ENCODE measurements at regions not wholly inside any gene's neighbourhood (a gene's known extent, or its start where the extent isn't known, plus 50 kb on each side); places are given as distances from the start of the nearest gene placed in this dataset.

DNA sequence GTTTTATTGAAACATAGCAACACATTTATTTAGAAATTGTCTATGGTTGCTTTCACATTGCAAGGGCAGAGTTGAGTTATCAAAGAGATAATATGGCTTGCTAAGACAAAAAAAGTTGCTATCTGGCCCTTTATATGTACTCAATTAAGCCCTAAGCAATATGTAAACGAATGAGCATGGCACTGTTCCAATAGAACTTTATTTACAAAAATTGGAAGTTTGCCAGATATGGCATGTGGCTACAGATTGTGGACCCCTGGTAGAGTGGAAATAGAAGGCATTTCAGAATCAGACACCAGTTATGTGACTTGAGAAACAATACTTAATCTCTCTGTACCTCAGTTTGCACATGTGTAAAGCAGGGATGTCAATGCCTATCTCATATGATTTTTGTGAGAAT, 515.6 kb upstream of the SGO1 start:
- H2AFZ ChIP-seq (ENCODE audit: control insufficient read depth, low read depth, low read length): no peak overlapping the region
- DNase-seq (ENCODE audit: low read depth, low spot score): no peak
- no peak overlapping the region for H3K4me2 ChIP-seq (ENCODE audit: control insufficient read depth, insufficient read depth)
- intact Hi-C loops (cut with micrococcal nuclease; ENCODE audit: unreplicated experiment) (no loop called here), in situ Hi-C loops (cut with MboI) (no loop called here)
- H3K27ac ChIP-seq (ENCODE audit: control insufficient read depth, insufficient read depth): no peak overlapping the region
- no peaks in the 10 kb centered on the region for H3K4me1 ChIP-seq (ENCODE audit: control insufficient read depth, insufficient read depth, low read length)
- no peaks in the 10 kb centered on the region for H3K36me3 ChIP-seq (ENCODE audit: control insufficient read depth in 2 of 2, insufficient read depth in 2 of 2, low read length in 1 of 2)
- TF ChIP-seq FOS (IDR thresholded peaks at IDR 0.05; ENCODE audit: borderline replicate concordance, extremely low read depth, insufficient read length): no peak
- no peak for TF ChIP-seq ZNF207 (IDR thresholded peaks at IDR 0.05; ENCODE audit: borderline replicate concordance)
- no peak for TF ChIP-seq POLR2A (IDR thresholded peaks at IDR 0.05; ENCODE audit: low read depth, low read length)
- no peak for TF ChIP-seq BACH1 (IDR thresholded peaks at IDR 0.05; ENCODE audit: borderline replicate concordance)
- no peak for TF ChIP-seq DPF2 (IDR thresholded peaks at IDR 0.05)
- no peak for TF ChIP-seq MYC (IDR thresholded peaks at IDR 0.05; ENCODE audit: insufficient read depth, insufficient read length, insufficient replicate concordance, low read length, severe bottlenecking)
- TF ChIP-seq, protein P1, sequence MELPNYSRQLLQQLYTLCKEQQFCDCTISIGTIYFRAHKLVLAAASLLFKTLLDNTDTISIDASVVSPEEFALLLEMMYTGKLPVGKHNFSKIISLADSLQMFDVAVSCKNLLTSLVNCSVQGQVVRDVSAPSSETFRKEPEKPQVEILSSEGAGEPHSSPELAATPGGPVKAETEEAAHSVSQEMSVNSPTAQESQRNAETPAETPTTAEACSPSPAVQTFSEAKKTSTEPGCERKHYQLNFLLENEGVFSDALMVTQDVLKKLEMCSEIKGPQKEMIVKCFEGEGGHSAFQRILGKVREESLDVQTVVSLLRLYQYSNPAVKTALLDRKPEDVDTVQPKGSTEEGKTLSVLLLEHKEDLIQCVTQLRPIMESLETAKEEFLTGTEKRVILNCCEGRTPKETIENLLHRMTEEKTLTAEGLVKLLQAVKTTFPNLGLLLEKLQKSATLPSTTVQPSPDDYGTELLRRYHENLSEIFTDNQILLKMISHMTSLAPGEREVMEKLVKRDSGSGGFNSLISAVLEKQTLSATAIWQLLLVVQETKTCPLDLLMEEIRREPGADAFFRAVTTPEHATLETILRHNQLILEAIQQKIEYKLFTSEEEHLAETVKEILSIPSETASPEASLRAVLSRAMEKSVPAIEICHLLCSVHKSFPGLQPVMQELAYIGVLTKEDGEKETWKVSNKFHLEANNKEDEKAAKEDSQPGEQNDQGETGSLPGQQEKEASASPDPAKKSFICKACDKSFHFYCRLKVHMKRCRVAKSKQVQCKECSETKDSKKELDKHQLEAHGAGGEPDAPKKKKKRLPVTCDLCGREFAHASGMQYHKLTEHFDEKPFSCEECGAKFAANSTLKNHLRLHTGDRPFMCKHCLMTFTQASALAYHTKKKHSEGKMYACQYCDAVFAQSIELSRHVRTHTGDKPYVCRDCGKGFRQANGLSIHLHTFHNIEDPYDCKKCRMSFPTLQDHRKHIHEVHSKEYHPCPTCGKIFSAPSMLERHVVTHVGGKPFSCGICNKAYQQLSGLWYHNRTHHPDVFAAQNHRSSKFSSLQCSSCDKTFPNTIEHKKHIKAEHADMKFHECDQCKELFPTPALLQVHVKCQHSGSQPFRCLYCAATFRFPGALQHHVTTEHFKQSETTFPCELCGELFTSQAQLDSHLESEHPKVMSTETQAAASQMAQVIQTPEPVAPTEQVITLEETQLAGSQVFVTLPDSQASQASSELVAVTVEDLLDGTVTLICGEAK (IDR thresholded peaks at IDR 0.05; ENCODE audit: borderline replicate concordance): no peak
- TF ChIP-seq TAF1 (IDR thresholded peaks at IDR 0.05; ENCODE audit: borderline replicate concordance, low read depth, low read length): no peak
- BruUV-seq (replicated peaks): no TSS peak
- no peak overlapping the region for H3K9ac ChIP-seq (ENCODE audit: control insufficient read depth, insufficient read depth, low read length)
- ChIA-PET CTCF (no interaction called here), POLR2A (no interaction called here), RAD21 (ENCODE audit: unreplicated experiment) (no interaction called here), SMC1A (ENCODE audit: uncharacterized antibody, unreplicated experiment) (no interaction called here)
- no peaks in the 10 kb centered on the region for H3K79me2 ChIP-seq (ENCODE audit: control insufficient read depth, insufficient read depth, low read length)
- H3K27me3 ChIP-seq (replicated peaks in 1 of 2; ENCODE audit: control insufficient read depth in 2 of 2, insufficient read depth in 2 of 2, low read length in 1 of 2): no peaks in the 10 kb centered on the region
- WGBS (ENCODE audit: insufficient coverage, insufficient replicate concordance, low lambda C conversion rate, missing lambda C conversion rate): 0% methylated on average over 1 of the region's 1 CpG
- no peaks in the 10 kb centered on the region for H3K9me3 ChIP-seq (replicated peaks; ENCODE audit: control insufficient read depth, insufficient read depth, low read length)
- no peak for FAIRE-seq
- ATAC-seq: no peak
- H3K4me3 ChIP-seq: no peak overlapping the region
- no peaks in the 10 kb centered on the region for H4K20me1 ChIP-seq (ENCODE audit: control insufficient read depth, insufficient read depth)
